Testis (tissue), 2 donors: ENCODE measurements at regions not wholly inside any gene's neighbourhood (a gene's known extent, or its start where the extent isn't known, plus 50 kb on each side); places are given as distances from the start of the nearest gene placed in this dataset.

Experiments used
- DNase-seq: peaks from one replicate; pipeline ENCODE4 v3.0.0-alpha.2; 2019
- H3K27ac ChIP-seq, 2 donors: fragments of 200-600 bp; sonication (generic); one replicate each; pipeline ENCODE4 v1.5.1; 2019
- H3K27me3 ChIP-seq: fragments of 200-600 bp; sonication (generic); one replicate; pipeline ENCODE4 v1.5.1; 2019
- H3K36me3 ChIP-seq: fragments of 200-600 bp; sonication (generic); one replicate; pipeline ENCODE4 v1.5.1; 2017; ENCODE audit warnings: low read depth; ENCODE audit errors: missing control alignments
- H3K4me1 ChIP-seq: fragments of 200-600 bp; sonication (generic); one replicate; pipeline ENCODE4 v1.5.1; 2019
- H3K4me3 ChIP-seq, 2 donors: fragments of 200-600 bp; sonication (generic); one replicate each; pipeline ENCODE4 v1.5.1; 2017 to 2019
- H3K9me3 ChIP-seq: fragments of 200-600 bp; sonication (generic); one replicate; pipeline ENCODE4 v1.5.1; 2017
- CTCF ChIP-seq, 3 experiments: fragments of 450-650 bp in 2 of 3; fragments of 200-600 bp in 1 of 3; sonication (generic) in 1 of 3; IDR thresholded peaks; one replicate each; pipeline ENCODE4 v1.5.1; 2016 to 2019; ENCODE audit warnings: antibody characterized with exemption in 3 of 3, mild to moderate bottlenecking in 2 of 3, moderate library complexity in 1 of 3
- POLR2A ChIP-seq: fragments of 450-650 bp; IDR thresholded peaks from one replicate; pipeline ENCODE4 v1.6.1; 2017; ENCODE audit warnings: antibody characterized with exemption, mild to moderate bottlenecking, moderate library complexity
- WGBS, 2 donors: methylation state at CpG; one replicate each; pipeline ENCODE4 v1.1.5; 2018; 5-methylcytosine and 5-hydroxymethylcytosine counted together
- intact Hi-C: fragments of 100-400 bp; cut with DNase I; formaldehyde crosslinking; loops from one replicate; pipeline ENCODE4 v1.15.1; 2023; ENCODE audit warnings: low total_unique reads

GRCh38 chr4:125750399-125750798, 435.6 kb downstream of the FAT4 start:
- TF ChIP-seq POLR2A (no peak), CTCF (IDR thresholded peaks at IDR 0.05) (no peak)
- H3K27ac ChIP-seq: no peak overlapping the region
- H3K4me1 ChIP-seq: no peaks in the 10 kb centered on the region
- no peaks in the 10 kb centered on the region for H3K9me3 ChIP-seq
- H3K36me3 ChIP-seq: no peaks in the 10 kb centered on the region
- 92 to 94% methylated on average over 1 of the region's 1 CpG for WGBS, 2 donors
- no peak for DNase-seq
- H3K27me3 ChIP-seq: no peaks in the 10 kb centered on the region
- intact Hi-C loops: no loop called here
- no peak overlapping the region for H3K4me3 ChIP-seq

DNA sequence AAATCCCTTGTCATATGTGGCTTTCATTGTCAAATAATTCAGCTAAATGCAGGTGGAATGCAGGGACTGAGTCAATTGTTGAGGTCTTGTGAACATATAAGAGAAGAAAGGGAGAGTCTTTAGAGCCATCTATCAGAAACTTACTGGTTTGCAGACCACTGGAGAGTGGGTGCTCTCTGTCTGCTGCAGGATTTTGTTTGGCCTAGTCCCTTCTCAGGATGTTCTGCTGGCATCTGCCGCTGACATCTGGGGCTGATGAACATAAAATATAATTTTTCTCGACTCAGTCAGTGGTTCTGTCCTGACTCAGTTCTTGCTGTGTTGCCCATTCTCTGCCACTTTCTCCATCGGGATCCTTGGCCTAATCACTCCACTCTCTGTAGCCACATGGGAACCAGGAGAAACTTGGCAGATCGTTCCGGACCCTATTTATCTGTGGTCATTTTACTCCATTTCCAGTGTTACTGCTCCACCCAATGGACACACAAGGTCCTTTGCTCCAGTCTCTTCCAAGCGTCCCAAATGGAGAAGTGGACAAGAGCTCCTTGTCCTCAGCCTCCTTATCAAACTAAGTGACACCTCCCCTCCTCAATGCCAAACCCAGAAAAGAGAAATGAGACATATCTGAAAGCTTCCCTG, 436.2 kb downstream of the FAT4 start:
- H3K4me1 ChIP-seq: no peaks in the 10 kb centered on the region
- DNase-seq: peak; percentile 62
- no peaks in the 10 kb centered on the region for H3K27me3 ChIP-seq
- no peaks in the 10 kb centered on the region for H3K9me3 ChIP-seq
- H3K27ac ChIP-seq: no peak overlapping the region
- H3K4me3 ChIP-seq: no peak overlapping the region
- TF ChIP-seq CTCF (IDR thresholded peaks at IDR 0.05) (peak in 1 of 3 experiments; percentile 25), POLR2A (no peak)
- intact Hi-C loops: no loop called here
- no peaks in the 10 kb centered on the region for H3K36me3 ChIP-seq
- 45 to 48% methylated on average over 6 of the region's 6 CpGs for WGBS, 2 donors

- 77 to 88% methylated on average over 1 of the region's 1 CpG for WGBS, 2 donors
- H3K4me1 ChIP-seq: no peaks in the 10 kb centered on the region
- no peak overlapping the region for H3K4me3 ChIP-seq
- DNase-seq: no peak
- no peaks in the 10 kb centered on the region for H3K27me3 ChIP-seq
- TF ChIP-seq POLR2A: no peak
- TF ChIP-seq CTCF (IDR thresholded peaks at IDR 0.05): no peak
- H3K36me3 ChIP-seq: no peaks in the 10 kb centered on the region
- no peak overlapping the region for H3K27ac ChIP-seq
- intact Hi-C loops: no loop called here
- H3K9me3 ChIP-seq: no peaks in the 10 kb centered on the region
Observed at GRCh38 chr4:125758438-125758837, 443.7 kb downstream of the FAT4 start.

DNA sequence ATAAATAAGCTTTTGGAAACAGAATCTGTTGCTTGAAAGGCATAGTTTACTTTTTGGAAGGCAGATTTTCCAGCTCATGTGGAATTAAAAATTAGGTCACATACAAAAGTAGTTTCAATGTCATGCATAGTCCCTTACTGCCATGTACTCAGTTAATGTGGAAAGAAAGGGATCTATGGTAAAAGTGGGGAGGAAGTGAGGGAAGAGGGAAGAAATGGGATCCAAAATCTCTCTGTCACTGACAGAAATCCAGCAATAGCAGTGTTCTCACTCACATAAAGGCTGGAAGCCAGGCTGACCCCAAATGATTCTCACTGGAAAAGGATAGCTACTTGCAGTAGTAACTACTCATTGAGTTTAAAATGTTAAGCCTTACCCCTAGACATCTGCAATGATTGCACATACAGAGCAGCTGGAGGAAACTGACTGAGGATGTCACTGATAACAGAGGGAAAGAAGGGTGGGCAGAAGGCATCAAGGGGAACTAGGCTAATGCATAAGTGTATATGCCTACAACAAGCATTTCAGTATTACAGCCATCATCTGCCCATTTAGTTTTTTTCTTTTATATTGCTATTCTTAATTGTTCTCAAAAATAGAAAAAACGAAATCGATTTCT, 445.6 kb downstream of the FAT4 start:
- Histone ChIP-seq H3K9me3 (no peaks in the 10 kb centered on the region), H3K4me1 (no peaks in the 10 kb centered on the region), H3K4me3 (no peak overlapping the region), H3K27ac (no peak overlapping the region), H3K36me3 (no peaks in the 10 kb centered on the region), H3K27me3 (no peaks in the 10 kb centered on the region)
- 81 to 85% methylated on average over 2 of the region's 2 CpGs for WGBS, 2 donors
- TF ChIP-seq CTCF (IDR thresholded peaks at IDR 0.05) (no peak), POLR2A (no peak)
- intact Hi-C loops: no loop called here
- DNase-seq: no peak

DNA sequence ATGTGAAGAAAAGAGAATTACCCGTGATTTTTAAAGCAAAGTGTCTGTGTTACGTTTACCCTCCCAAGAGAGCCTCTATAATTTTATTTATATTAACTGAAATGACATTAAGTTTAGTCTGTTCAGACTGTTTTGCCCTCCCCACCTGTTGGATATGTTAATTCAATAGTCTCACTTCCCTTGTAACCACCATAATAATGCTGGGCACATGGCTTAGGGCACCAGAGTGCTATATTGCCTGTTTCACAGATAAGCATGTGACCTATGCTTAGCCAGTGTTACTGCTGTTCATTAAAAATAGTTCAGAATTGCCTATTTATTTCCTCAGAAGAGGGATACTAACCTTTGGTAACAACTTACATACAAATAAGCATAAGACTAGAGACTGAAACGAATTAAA, 446.2 kb downstream of the FAT4 start:
- TF ChIP-seq CTCF (IDR thresholded peaks at IDR 0.05) (no peak), POLR2A (no peak)
- intact Hi-C loops: no loop called here

More for the DNA sequence above, 446.2 kb downstream of the FAT4 start:
- no peaks in the 10 kb centered on the region for H3K27me3 ChIP-seq
- WGBS, 2 donors: 75 to 78% methylated on average over 3 of the region's 3 CpGs
- H3K9me3 ChIP-seq: no peaks in the 10 kb centered on the region
- H3K4me1 ChIP-seq: no peaks in the 10 kb centered on the region
- no peak overlapping the region for H3K27ac ChIP-seq
- H3K36me3 ChIP-seq: no peaks in the 10 kb centered on the region
- no peak overlapping the region for H3K4me3 ChIP-seq
- DNase-seq: no peak
